Endodermal cell (in vitro differentiated cells): ENCODE measurements at regions not wholly inside any gene's neighbourhood (a gene's known extent, or its start where the extent isn't known, plus 50 kb on each side); places are given as distances from the start of the nearest gene placed in this dataset.

Experiments
- DNase-seq: peaks from one replicate; pipeline ENCODE4 v3.0.0-alpha.2; 2017
- H3K27ac ChIP-seq: 2 replicates; pipeline ENCODE4 v1.5.1; 2013; ENCODE audit warnings: mild to moderate bottlenecking, low read depth, low read length, moderate library complexity
- H3K27me3 ChIP-seq: 2 replicates; pipeline ENCODE4 v1.6.1; 2013; ENCODE audit warnings: mild to moderate bottlenecking, low read length, moderate library complexity; ENCODE audit not compliant: insufficient read depth, control insufficient read depth, poor library complexity, severe bottlenecking
- H3K36me3 ChIP-seq: 2 replicates; pipeline ENCODE4 v1.7.0; 2013; ENCODE audit warnings: mild to moderate bottlenecking, low read length, moderate library complexity; ENCODE audit not compliant: control insufficient read depth, insufficient read depth
- H3K4me1 ChIP-seq: one replicate; pipeline ENCODE4 v1.7.0; 2013; ENCODE audit warnings: low read length; ENCODE audit not compliant: control insufficient read depth, insufficient read depth
- H3K4me3 ChIP-seq: 2 replicates; pipeline ENCODE4 v1.5.1; 2013; ENCODE audit warnings: mild to moderate bottlenecking, low read length, moderate library complexity
- H3K9ac ChIP-seq: 2 replicates; pipeline ENCODE4 v1.6.1; 2013; ENCODE audit warnings: mild to moderate bottlenecking, low read length, moderate library complexity; ENCODE audit not compliant: poor library complexity, severe bottlenecking; ENCODE audit errors: extremely low read depth
- H3K9me3 ChIP-seq: 2 replicates; pipeline ENCODE4 v1.6.1; 2013; ENCODE audit warnings: mild to moderate bottlenecking, low read length, moderate library complexity; ENCODE audit not compliant: control insufficient read depth
- H3K27ac Mint-ChIP-seq: 2 replicates; pipeline ENCODE4 v1.8.0; 2020; ENCODE audit warnings: mixed read lengths
- H3K27me3 Mint-ChIP-seq: 2 replicates; pipeline ENCODE4 v1.8.0; 2021; ENCODE audit warnings: mild to moderate bottlenecking, mixed read lengths; ENCODE audit not compliant: insufficient read depth
- H3K36me3 Mint-ChIP-seq: 2 replicates; pipeline ENCODE4 v1.8.0; 2020; ENCODE audit warnings: low read depth, mixed read lengths
- H3K4me1 Mint-ChIP-seq: 2 replicates; pipeline ENCODE4 v1.8.0; 2020; ENCODE audit warnings: mixed read lengths
- H3K4me3 Mint-ChIP-seq: 2 replicates; pipeline ENCODE4 v1.8.0; 2020; ENCODE audit warnings: mild to moderate bottlenecking, moderate library complexity, mixed read lengths
- H3K9me3 Mint-ChIP-seq: 2 replicates; pipeline ENCODE4 v1.8.0; 2020; ENCODE audit warnings: mild to moderate bottlenecking, mixed read lengths
- WGBS, 2 experiments: methylation state at CpG; one replicate each; pipeline versions ENCODE4 v1.1.5 to v1.1.7; 2013; ENCODE audit warnings: missing lambda C conversion rate in 2 of 2, mixed read lengths in 1 of 2; ENCODE audit not compliant: insufficient coverage in 1 of 2, insufficient read length in 1 of 2; 5-methylcytosine and 5-hydroxymethylcytosine counted together
- TF ChIP-seq, protein P1 (sequence below): fragments of 200-600 bp; sonication (generic); conservative IDR thresholded peaks from 2 replicates; pipeline ENCODE4 v1.5.0; 2021; ENCODE audit warnings: antibody characterized with exemption, mild to moderate bottlenecking

DNA sequence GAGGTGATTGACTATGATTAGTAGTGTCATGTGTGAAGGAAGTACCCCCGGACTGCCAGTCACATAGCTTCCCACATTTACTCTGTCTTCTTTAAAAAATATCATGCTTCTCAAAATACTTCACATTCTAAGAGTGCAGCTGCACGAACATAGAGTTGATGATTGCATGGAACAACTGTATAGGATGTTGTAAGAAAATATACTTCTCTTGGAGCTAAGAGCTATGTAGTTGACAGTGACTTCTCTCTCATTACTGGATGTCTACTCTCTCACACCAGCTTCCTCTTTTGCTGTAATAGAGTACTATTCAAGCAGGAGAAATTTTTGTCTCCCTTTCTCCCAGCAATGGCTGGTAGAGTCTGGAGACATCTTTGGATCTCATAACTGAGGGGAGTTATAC, 99.4 kb upstream of the PUDP start:
- Mint-ChIP-seq H3K9me3 (no peaks in the 10 kb centered on the region), H3K4me1 (no peaks in the 10 kb centered on the region), H3K27ac (no peak overlapping the region), H3K27me3 (no peaks in the 10 kb centered on the region), H3K36me3 (no peaks in the 10 kb centered on the region), H3K4me3 (no peak overlapping the region)
- Histone ChIP-seq H3K27me3 (no peaks in the 10 kb centered on the region), H3K4me1 (no peaks in the 10 kb centered on the region), H3K9ac (no peak overlapping the region), H3K36me3 (no peaks in the 10 kb centered on the region), H3K4me3 (no peak overlapping the region), H3K27ac (no peak overlapping the region), H3K9me3 (no peaks in the 10 kb centered on the region)
- no peak for DNase-seq
- WGBS, 2 experiments = no CpG with 5 or more reads among the region's 2 CpGs
- TF ChIP-seq, protein P1, sequence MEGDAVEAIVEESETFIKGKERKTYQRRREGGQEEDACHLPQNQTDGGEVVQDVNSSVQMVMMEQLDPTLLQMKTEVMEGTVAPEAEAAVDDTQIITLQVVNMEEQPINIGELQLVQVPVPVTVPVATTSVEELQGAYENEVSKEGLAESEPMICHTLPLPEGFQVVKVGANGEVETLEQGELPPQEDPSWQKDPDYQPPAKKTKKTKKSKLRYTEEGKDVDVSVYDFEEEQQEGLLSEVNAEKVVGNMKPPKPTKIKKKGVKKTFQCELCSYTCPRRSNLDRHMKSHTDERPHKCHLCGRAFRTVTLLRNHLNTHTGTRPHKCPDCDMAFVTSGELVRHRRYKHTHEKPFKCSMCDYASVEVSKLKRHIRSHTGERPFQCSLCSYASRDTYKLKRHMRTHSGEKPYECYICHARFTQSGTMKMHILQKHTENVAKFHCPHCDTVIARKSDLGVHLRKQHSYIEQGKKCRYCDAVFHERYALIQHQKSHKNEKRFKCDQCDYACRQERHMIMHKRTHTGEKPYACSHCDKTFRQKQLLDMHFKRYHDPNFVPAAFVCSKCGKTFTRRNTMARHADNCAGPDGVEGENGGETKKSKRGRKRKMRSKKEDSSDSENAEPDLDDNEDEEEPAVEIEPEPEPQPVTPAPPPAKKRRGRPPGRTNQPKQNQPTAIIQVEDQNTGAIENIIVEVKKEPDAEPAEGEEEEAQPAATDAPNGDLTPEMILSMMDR = no peak

DNA sequence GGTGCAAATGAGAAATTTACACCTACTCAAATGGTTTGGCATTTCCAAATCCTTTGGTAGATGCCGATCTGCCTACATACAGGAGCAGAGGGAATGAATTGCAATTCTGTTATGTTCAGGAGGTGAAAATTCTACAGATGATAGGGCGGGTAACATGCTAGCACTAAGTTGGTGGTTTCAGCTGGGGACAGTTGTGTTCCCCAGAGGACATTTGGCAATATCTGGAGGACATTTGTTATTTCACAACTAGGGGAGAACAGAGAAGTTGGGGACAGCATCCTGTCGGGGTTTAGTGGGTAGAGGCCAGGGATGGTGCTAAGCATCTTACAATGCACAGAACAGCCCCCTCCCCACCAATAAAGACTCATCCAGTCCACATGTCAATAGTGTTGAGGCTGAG, 96.5 kb upstream of the PUDP start:
- H3K4me1 ChIP-seq = no peaks in the 10 kb centered on the region
- Mint-ChIP-seq H3K4me1 (no peaks in the 10 kb centered on the region), H3K4me3 (no peak overlapping the region), H3K9me3 (no peaks in the 10 kb centered on the region), H3K36me3 (no peaks in the 10 kb centered on the region), H3K27ac (no peak overlapping the region), H3K27me3 (no peaks in the 10 kb centered on the region)
- H3K36me3 ChIP-seq = no peaks in the 10 kb centered on the region
- no peak overlapping the region for H3K4me3 ChIP-seq
- no peak overlapping the region for H3K27ac ChIP-seq
- TF ChIP-seq, protein P1 = no peak
- 77 to 80% methylated on average over 1 to 2 of the region's 3 CpGs for WGBS, 2 experiments
- no peak overlapping the region for H3K9ac ChIP-seq
- H3K27me3 ChIP-seq = no peaks in the 10 kb centered on the region
- H3K9me3 ChIP-seq = no peaks in the 10 kb centered on the region
- no peak for DNase-seq

DNA sequence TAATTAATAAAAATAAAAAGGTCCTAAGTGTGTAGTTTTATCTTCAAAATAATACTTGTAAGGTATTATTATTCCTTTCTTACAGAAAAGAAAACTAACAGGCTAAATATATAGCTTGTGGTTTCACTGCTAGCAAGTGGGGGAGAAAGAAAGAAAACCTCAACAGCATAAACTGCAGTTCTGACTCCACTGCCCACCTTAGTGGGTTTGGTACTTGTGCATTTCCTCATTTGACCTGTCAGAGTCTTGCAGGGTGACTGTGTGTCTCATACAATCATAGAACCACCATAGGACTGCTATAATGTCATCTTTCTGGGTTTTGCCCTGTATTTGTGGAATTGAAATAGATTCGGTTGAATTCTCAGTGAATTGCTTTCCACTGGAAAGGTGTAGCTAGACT, 94.7 kb upstream of the PUDP start:
- H3K36me3 Mint-ChIP-seq = no peaks in the 10 kb centered on the region
- Histone ChIP-seq H3K27ac (no peak overlapping the region), H3K9ac (no peak overlapping the region), H3K4me1 (no peaks in the 10 kb centered on the region), H3K4me3 (no peak overlapping the region), H3K36me3 (no peaks in the 10 kb centered on the region), H3K9me3 (no peaks in the 10 kb centered on the region), H3K27me3 (no peaks in the 10 kb centered on the region)
- peaks cover 1% of the 10 kb centered on the region for H3K9me3 Mint-ChIP-seq
- H3K27me3 Mint-ChIP-seq = no peaks in the 10 kb centered on the region
- H3K4me1 Mint-ChIP-seq = no peaks in the 10 kb centered on the region
- no peak for DNase-seq
- TF ChIP-seq, protein P1 = no peak
- WGBS, 2 experiments = 100% methylated on average over 1 of the region's 1 CpG; no CpG with 5 or more reads in 1 of the 2 experiments
- H3K27ac Mint-ChIP-seq = no peak overlapping the region
- no peak overlapping the region for H3K4me3 Mint-ChIP-seq
